GM12864 (cell line): ENCODE measurements at regions not wholly inside any gene's neighbourhood (a gene's known extent, or its start where the extent isn't known, plus 50 kb on each side); places are given as distances from the start of the nearest gene placed in this dataset.

ENCODE experiments used
- DNase-seq: peaks from one replicate; pipeline ENCODE4 v3.0.0-alpha.2; 2011; ENCODE audit warnings: low read depth
- H3K4me3 ChIP-seq: 2 replicates; pipeline ENCODE4 v1.5.1; 2011; ENCODE audit warnings: mild to moderate bottlenecking, low read depth, low read length, control low read depth
- CTCF ChIP-seq: IDR thresholded peaks from 2 replicates; pipeline ENCODE4 v1.5.1; 2011; ENCODE audit warnings: low read depth, mild to moderate bottlenecking, moderate library complexity, low read length, control low read depth, inconsistent platforms; ENCODE audit errors: missing control alignments

DNA sequence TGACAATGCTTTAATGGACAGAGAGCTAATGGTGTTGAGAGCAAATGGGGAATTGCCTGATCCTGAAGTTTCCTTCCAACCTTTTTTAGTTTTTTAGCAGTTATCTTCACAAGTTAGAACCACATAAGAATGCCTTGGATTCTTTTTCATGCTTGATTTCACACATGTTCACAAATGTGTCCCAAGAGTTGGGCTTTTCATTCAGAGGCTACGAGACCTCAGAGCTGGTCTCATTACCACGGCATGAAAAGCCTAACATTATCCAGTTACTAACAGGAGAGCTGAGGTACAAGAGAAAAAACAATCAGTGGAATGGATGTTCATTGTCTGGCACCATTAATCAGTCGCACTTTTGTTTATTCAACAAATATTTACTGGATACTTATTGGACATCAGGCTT is 340.6 kb downstream of the ZNF326 start:
- DNase-seq, result no peak
- no peak overlapping the region for H3K4me3 ChIP-seq
- TF ChIP-seq CTCF, result no peak

GRCh38 chr1:90334137-90334536 is 339.2 kb downstream of the ZNF326 start:
- no peak overlapping the region for H3K4me3 ChIP-seq
- DNase-seq, result no peak
- TF ChIP-seq CTCF, result no peak

- TF ChIP-seq CTCF, result no peak
- no peak for DNase-seq
These were observed 330.3 kb downstream of the ZNF326 start for GRCh38 chr1:90325168-90325567.

DNA sequence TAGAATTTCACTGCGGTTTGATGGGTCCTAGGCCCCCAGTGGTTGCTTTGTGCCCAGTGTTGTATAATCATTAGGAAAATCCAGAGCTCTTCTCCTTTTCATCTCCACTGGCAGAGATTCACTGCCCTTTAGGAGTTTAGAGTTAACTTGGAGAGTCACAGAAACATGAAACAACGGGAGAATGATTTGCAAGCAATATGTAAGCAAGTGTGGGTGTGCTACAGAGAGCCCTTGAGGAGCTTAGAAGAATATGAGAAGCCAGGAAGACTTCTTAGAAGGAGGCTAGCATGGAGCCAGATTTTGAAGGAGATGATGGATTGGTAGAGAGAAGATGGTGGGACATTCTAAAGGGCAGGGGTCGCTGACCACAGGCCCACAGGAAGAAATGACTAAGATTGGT is 327.3 kb downstream of the ZNF326 start:
- no peak for DNase-seq
- TF ChIP-seq CTCF, result no peak
- no peak overlapping the region for H3K4me3 ChIP-seq

More at GRCh38 chr1:90325168-90325567, 330.3 kb downstream of the ZNF326 start:
- no peak overlapping the region for H3K4me3 ChIP-seq

DNA sequence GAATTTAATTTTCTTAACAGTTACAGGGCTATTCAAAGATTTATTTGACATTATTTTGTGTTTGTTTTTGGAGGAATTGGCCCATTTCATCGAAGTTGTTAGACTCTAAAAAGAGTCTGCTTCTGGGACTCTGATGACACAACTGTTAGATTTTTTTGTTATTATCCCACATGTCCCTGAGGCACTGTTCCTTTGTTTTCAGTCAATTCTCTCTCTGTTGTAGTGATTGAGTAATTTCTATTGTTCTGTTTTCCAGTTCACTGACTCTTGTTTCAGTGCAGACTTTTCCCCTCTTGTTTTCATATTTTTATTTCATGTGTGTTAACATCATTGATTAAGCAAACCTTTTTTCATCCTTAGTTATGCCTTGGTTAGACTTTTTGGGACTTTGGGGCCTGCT is 325.0 kb downstream of the ZNF326 start:
- H3K4me3 ChIP-seq, result no peak overlapping the region
- DNase-seq, result no peak
- TF ChIP-seq CTCF, result no peak

GRCh38 chr1:90318431-90318830 is 323.5 kb downstream of the ZNF326 start:
- no peak for TF ChIP-seq CTCF
- H3K4me3 ChIP-seq, result no peak overlapping the region
- no peak for DNase-seq

GRCh38 chr1:90317628-90318027 is 322.7 kb downstream of the ZNF326 start:
- TF ChIP-seq CTCF, result no peak
- DNase-seq, result no peak
- no peak overlapping the region for H3K4me3 ChIP-seq
